Dermis blood vessel endothelial cell (primary cell): ENCODE measurements at regions not wholly inside any gene's neighbourhood (a gene's known extent, or its start where the extent isn't known, plus 50 kb on each side); places are given as distances from the start of the nearest gene placed in this dataset.
A peak's percentile ranks its signal among the peaks of the same experiment; 100 is the strongest.
"Not testable (repeated sequence)": the region's sequence is repeated elsewhere in the genome, so short reads cannot be mapped to it uniquely, and the experiment has no call there.

Experiments
- DNase-seq: peaks from one replicate; pipeline ENCODE4 v3.0.0; 2010

- no peak for DNase-seq
Measured at GRCh38 chrX:9390121-9390520, 74.7 kb upstream of the TBL1X start.

- DNase-seq = no peak
Measured at GRCh38 chrX:9390693-9391368, 74.0 kb upstream of the TBL1X start.

- DNase-seq = no peak
Measured at GRCh38 chrX:9392445-9392844, 72.4 kb upstream of the TBL1X start.

DNA sequence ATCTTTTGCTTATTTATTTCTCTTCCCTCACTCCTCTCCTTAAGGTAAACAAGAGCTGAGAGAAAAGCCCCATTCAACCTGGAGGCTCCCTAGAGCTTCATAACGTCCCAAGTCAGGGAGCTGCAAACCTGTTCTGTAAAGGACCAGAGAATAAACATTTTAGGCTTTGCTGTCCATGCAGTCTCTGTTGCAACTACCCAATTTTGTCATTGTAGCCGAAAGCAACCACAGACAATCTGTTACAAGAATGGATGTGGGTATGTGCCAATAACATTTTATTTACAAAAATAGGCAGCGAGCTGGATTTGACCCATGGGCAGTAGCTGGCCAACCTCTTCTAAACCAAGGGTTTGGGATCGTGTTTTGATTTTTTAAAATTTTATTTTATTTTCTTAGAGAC is 71.3 kb upstream of the TBL1X start:
- no peak for DNase-seq

DNA sequence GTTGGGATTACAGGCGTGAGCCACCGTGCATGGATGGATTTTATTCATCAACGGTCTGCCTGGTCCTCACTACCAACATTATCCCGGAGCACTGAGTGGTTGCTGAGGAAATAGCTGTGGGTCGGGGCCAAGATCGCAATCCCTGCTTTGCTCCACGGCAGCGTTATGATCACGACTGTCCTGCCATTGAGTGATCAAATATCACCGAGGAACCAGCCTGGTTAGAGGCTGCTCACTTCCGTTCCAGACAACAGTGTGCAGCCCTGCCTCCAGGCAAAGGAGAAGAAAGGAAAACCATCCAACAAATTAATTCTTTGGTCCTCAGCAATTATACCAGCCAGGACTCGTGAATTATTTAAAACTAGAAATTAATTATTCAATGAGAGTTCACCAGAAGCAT is 70.6 kb upstream of the TBL1X start:
- no peak for DNase-seq

DNA sequence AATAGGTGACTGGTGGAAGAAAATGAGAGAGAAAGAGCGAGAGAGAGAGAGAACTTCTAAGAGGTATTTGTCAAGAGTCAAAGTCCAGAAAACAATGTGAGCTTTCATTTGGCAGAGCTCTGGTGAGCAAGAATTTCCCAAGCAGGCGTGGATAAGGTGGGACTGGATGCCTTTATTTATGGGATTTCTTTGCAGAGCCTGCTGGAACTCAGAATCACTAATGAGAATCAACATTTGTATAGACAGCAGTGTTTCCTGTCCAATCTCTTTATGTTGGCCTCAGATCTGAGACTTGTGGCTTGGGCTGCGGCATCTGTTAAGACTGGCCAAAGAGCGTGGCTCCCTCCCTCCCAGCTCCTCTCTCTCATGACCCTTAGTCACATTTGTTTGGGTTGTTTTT is 67.9 kb upstream of the TBL1X start:
- no peak for DNase-seq

DNA sequence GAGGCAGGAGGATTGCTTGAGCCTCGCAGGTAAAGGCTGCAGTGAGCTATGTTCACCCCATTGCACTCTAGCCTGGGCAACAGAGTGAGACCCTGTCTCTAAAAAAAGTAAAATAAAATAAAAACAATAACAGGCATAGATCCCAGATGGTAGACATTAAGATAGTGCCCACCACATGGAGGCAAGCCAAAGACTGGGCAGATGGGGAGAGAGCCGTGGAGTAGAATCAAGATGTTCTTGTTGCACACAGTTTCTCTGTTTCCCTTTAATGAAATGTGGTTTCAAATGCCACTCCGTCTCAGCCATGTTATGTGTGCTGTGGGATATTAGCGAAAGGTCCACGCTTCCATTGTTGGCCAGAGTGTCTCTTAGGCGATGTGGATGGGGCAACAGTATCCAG is 63.8 kb upstream of the TBL1X start:
- DNase-seq = no peak

GRCh38 chrX:9403374-9403773 is 61.5 kb upstream of the TBL1X start:
- no peak for DNase-seq

- peak; percentile 7 for DNase-seq
Measured at GRCh38 chrX:9405635-9406034, 59.2 kb upstream of the TBL1X start.

DNA sequence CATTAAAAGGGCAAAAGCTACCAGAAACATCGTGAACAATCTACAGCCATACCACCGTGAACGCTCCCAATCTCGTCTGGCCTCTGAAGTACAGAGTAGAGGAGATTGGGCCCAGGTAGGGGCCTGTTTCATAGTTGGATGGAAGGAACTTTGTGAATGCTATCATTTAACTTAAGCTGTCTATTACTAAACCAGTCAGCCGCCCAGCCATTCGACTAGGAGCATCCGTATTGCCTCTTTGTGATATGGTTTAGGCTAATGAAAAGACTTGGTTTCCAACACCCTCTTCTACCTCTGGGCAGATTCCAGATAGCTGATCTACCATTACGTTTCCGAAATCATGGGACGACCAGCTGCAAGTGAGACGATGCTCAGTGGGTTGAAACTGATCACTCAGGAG is 54.0 kb upstream of the TBL1X start:
- DNase-seq = not testable (repeated sequence)

GRCh38 chrX:9411682-9412081 is 53.2 kb upstream of the TBL1X start:
- DNase-seq = not testable (repeated sequence)

DNA sequence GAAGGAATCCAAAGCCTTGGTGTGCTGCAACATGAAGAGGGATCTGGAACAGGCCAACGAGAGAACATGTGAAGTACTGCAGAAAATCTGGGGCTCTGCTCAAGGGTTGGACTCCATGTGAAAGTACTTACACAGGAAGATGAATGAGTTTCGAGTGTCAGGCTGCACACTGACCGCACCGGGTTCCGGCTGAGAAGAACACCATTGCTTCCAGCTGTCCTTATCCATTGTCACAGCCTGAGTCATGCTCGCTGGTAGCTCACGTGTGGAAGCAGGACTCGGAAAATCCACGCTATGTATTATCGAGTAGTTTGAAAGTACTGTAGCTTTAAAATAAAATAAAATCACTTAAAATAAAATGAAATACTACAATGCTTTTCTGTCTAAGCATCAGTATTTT is 50.4 kb upstream of the TBL1X start:
- no peak for DNase-seq
